H1 (cell line): ENCODE measurements at regions not wholly inside any gene's neighbourhood (a gene's known extent, or its start where the extent isn't known, plus 50 kb on each side); places are given as distances from the start of the nearest gene placed in this dataset.

Experiments
- CTCF ChIA-PET: fragments of 300-600 bp; sonication (Branson Sonifier 250); formaldehyde crosslinking; loops from one replicate; lab custom pipeline; 2021; ENCODE audit not compliant: partially characterized antibody; lab: Charles Lee
- POLR2A ChIA-PET: fragments of 300-600 bp; sonication (Branson Sonifier 250); formaldehyde crosslinking; loops from one replicate; lab custom pipeline; 2021; ENCODE audit warnings: inconsistent platforms; ENCODE audit not compliant: partially characterized antibody; lab: Charles Lee
- DNase-seq, 2 experiments: peaks; one replicate each; pipeline versions ENCODE4 v3.0.0 to v3.0.0-alpha.2; 2010 to 2022; ENCODE audit warnings: low spot score in 2 of 2, low read depth in 1 of 2, mixed read lengths in 1 of 2
- FAIRE-seq: peaks from 2 replicates; lab custom pipeline; 2011; peaks lifted over from hg19 to GRCh38; lab: Jason Lieb, UNC
- H2AFZ ChIP-seq: 2 replicates; pipeline ENCODE4 v1.8.1; 2012; ENCODE audit warnings: low read length, inconsistent platforms
- H2AK5ac ChIP-seq: 2 replicates; pipeline ENCODE4 v1.6.1; 2013; ENCODE audit warnings: low read depth, low read length
- H2BK120ac ChIP-seq: replicated peaks from 2 replicates; pipeline ENCODE3; 2013; ENCODE audit warnings: low read depth, low read length, inconsistent platforms
- H2BK12ac ChIP-seq: 2 replicates; pipeline ENCODE4 v1.6.1; 2013; ENCODE audit warnings: low read depth, low read length
- H2BK15ac ChIP-seq: 2 replicates; pipeline ENCODE4 v1.6.1; 2013; ENCODE audit warnings: low read length
- H2BK20ac ChIP-seq: 2 replicates; pipeline ENCODE4 v1.6.1; 2013; ENCODE audit warnings: low read length
- H2BK5ac ChIP-seq: 2 replicates; pipeline ENCODE4 v1.6.1; 2013; ENCODE audit warnings: low read depth, low read length
- H3K14ac ChIP-seq: 2 replicates; pipeline ENCODE4 v1.6.1; 2013; ENCODE audit warnings: inconsistent platforms; ENCODE audit not compliant: insufficient read length
- H3K18ac ChIP-seq: 2 replicates; pipeline ENCODE4 v1.6.1; 2013; ENCODE audit warnings: low read length; ENCODE audit errors: extremely low read depth
- H3K23ac ChIP-seq: 2 replicates; pipeline ENCODE4 v1.6.1; 2013; ENCODE audit warnings: inconsistent platforms; ENCODE audit not compliant: insufficient read length
- H3K23me2 ChIP-seq: 2 replicates; pipeline ENCODE4 v1.6.1; 2013; ENCODE audit warnings: low read depth, low read length
- H3K27ac ChIP-seq: 2 replicates; pipeline ENCODE4 v1.6.1; 2011; ENCODE audit warnings: low read depth, low read length, inconsistent platforms
- H3K27me3 ChIP-seq, 4 experiments: replicated peaks in 1 of 4; 1 replicate in 1 of 4; 2 replicates in 3 of 4; pipeline versions ENCODE4 v1.6.1 to v1.8.1; 2011 to 2013; ENCODE audit warnings: low read length in 3 of 4, mild to moderate bottlenecking in 3 of 4, inconsistent platforms in 2 of 4, mixed read lengths in 2 of 4, moderate library complexity in 1 of 4; ENCODE audit not compliant: control insufficient read depth in 3 of 4, insufficient read depth in 3 of 4; ENCODE audit errors: extremely low read depth in 1 of 4
- H3K36me3 ChIP-seq, 4 experiments: 2 replicates each; pipeline versions ENCODE4 v1.6.1 to v1.8.1; 2011 to 2013; ENCODE audit warnings: mild to moderate bottlenecking in 4 of 4, low read length in 3 of 4, moderate library complexity in 2 of 4, control low read depth in 1 of 4, inconsistent platforms in 1 of 4; ENCODE audit not compliant: insufficient read depth in 4 of 4, control insufficient read depth in 2 of 4
- H3K4ac ChIP-seq: replicated peaks from 2 replicates; pipeline ENCODE3; 2013; ENCODE audit warnings: low read length, low read depth, mixed read lengths, inconsistent platforms; ENCODE audit not compliant: insufficient read length
- H3K4me1 ChIP-seq, 4 experiments: replicated peaks in 1 of 4; 1 replicate in 1 of 4; 2 replicates in 3 of 4; pipeline versions ENCODE4 v1.6.1 to v1.8.1; 2011 to 2013; ENCODE audit warnings: low read length in 3 of 4, inconsistent platforms in 2 of 4, mixed read lengths in 1 of 4; ENCODE audit not compliant: insufficient read depth in 4 of 4, control insufficient read depth in 3 of 4
- H3K4me2 ChIP-seq, 2 experiments: 2 replicates each; pipeline versions ENCODE4 v1.6.1 to v1.8.1; 2011 to 2013; ENCODE audit warnings: low read depth in 2 of 2, low read length in 2 of 2, control low read depth in 1 of 2, inconsistent platforms in 1 of 2, mild to moderate bottlenecking in 1 of 2; ENCODE audit not compliant: insufficient read depth in 1 of 2
- H3K4me3 ChIP-seq, 4 experiments: fragments of 200-600, 300-600 bp in 1 of 4; sonication (generic), shearing (Covaris generic), sonication (Bioruptor Twin) in 1 of 4; 2 replicates each; pipeline versions ENCODE4 v1.5.1 to v1.8.1; 2011 to 2016; ENCODE audit warnings: low read length in 4 of 4, low read depth in 3 of 4, control low read depth in 2 of 4, inconsistent platforms in 2 of 4, mild to moderate bottlenecking in 2 of 4, mixed read lengths in 1 of 4, moderate library complexity in 1 of 4; ENCODE audit not compliant: insufficient read depth in 2 of 4; ENCODE audit errors: extremely low read depth in 1 of 4
- H3K56ac ChIP-seq: replicated peaks from 2 replicates; pipeline ENCODE3; 2013; ENCODE audit warnings: low read depth, mild to moderate bottlenecking, mixed read lengths, low read length, inconsistent platforms; ENCODE audit not compliant: insufficient read length
- H3K79me1 ChIP-seq: 2 replicates; pipeline ENCODE4 v1.6.1; 2013; ENCODE audit warnings: low read depth, low read length, control low read depth
- H3K79me2 ChIP-seq, 2 experiments: 2 replicates each; pipeline versions ENCODE4 v1.6.1 to v1.8.1; 2012 to 2013; ENCODE audit warnings: low read length in 2 of 2, mild to moderate bottlenecking in 2 of 2, inconsistent platforms in 1 of 2; ENCODE audit not compliant: insufficient read depth in 2 of 2, control insufficient read depth in 1 of 2
- H3K9ac ChIP-seq, 4 experiments: replicated peaks in 1 of 4; 1 replicate in 1 of 4; 2 replicates in 3 of 4; pipeline versions ENCODE4 v1.6.1 to v1.8.1; 2011 to 2013; ENCODE audit warnings: low read depth in 3 of 4, low read length in 3 of 4, control low read depth in 2 of 4, mild to moderate bottlenecking in 2 of 4, moderate library complexity in 2 of 4, inconsistent platforms in 1 of 4; ENCODE audit errors: extremely low read depth in 1 of 4
- H3K9me3 ChIP-seq, 2 experiments: 2 replicates each; pipeline versions ENCODE4 v1.6.1 to v1.8.1; 2012 to 2013; ENCODE audit warnings: mild to moderate bottlenecking in 2 of 2, moderate library complexity in 2 of 2, control low read depth in 1 of 2, inconsistent platforms in 1 of 2, low read depth in 1 of 2, low read length in 1 of 2, mixed read lengths in 1 of 2; ENCODE audit not compliant: insufficient read depth in 2 of 2
- H4K20me1 ChIP-seq, 2 experiments: replicated peaks in 1 of 2; 2 replicates each; pipeline versions ENCODE3 to v1.8.1; 2011 to 2013; ENCODE audit warnings: inconsistent platforms in 2 of 2, low read length in 2 of 2, mild to moderate bottlenecking in 1 of 2; ENCODE audit not compliant: insufficient read depth in 2 of 2, control insufficient read depth in 1 of 2
- H4K5ac ChIP-seq: 2 replicates; pipeline ENCODE4 v1.6.1; 2013; ENCODE audit warnings: low read length, low read depth, mixed read lengths, inconsistent platforms; ENCODE audit not compliant: insufficient read length
- H4K8ac ChIP-seq: 2 replicates; pipeline ENCODE4 v1.8.0; 2013; ENCODE audit warnings: mild to moderate bottlenecking, moderate library complexity, low read length, inconsistent platforms; ENCODE audit not compliant: insufficient read depth; ENCODE audit errors: extremely low read depth
- H4K91ac ChIP-seq: replicated peaks from 2 replicates; pipeline ENCODE3; 2013; ENCODE audit warnings: low read length, mixed read lengths, inconsistent platforms; ENCODE audit not compliant: insufficient read length
- BRCA1 ChIP-seq: IDR thresholded peaks from 2 replicates; pipeline ENCODE4 v1.6.1; 2012; ENCODE audit warnings: low read depth, low read length, improper control_type of control experiment
- HDAC6 ChIP-seq: IDR thresholded peaks from one replicate; pipeline ENCODE4 v1.7.1; 2012; ENCODE audit warnings: low read depth, mild to moderate bottlenecking, inconsistent platforms, low read length, moderate library complexity
- JUN ChIP-seq: IDR thresholded peaks from 2 replicates; pipeline ENCODE4 v1.6.1; 2011; ENCODE audit warnings: low read depth, mild to moderate bottlenecking, improper control_type of control experiment, low read length
- NANOG ChIP-seq: IDR thresholded peaks from 2 replicates; pipeline ENCODE4 v1.6.1; 2011; ENCODE audit warnings: low read length, low read depth, mild to moderate bottlenecking, inconsistent platforms; ENCODE audit not compliant: insufficient read depth, poor library complexity, severe bottlenecking
- RBBP5 ChIP-seq: IDR thresholded peaks from 2 replicates; pipeline ENCODE4 v1.7.1; 2012; ENCODE audit warnings: low read depth, mild to moderate bottlenecking, inconsistent platforms, low read length, moderate library complexity, borderline replicate concordance
- SP4 ChIP-seq: IDR thresholded peaks from 2 replicates; pipeline ENCODE4 v1.6.1; 2012; ENCODE audit warnings: low read length, inconsistent platforms
- WGBS, 2 experiments: shearing (Covaris generic) in 1 of 2; methylation state at CpG; one replicate each; pipeline versions ENCODE4 v1.1.6 to v1.1.7; 2013 to 2015; ENCODE audit warnings: low lambda C conversion rate in 2 of 2, mixed read lengths in 2 of 2, inconsistent platforms in 1 of 2, low coverage in 1 of 2, missing lambda C conversion rate in 1 of 2; ENCODE audit not compliant: insufficient replicate concordance in 2 of 2, insufficient coverage in 1 of 2, insufficient read length in 1 of 2; ENCODE audit errors: extremely low coverage in 1 of 2, missing lambda C conversion rate in 1 of 2; 5-methylcytosine and 5-hydroxymethylcytosine counted together
- TF ChIP-seq, protein P1 (sequence below): IDR thresholded peaks from 2 replicates; pipeline ENCODE4 v1.6.1; 2012; ENCODE audit warnings: inconsistent platforms

DNA sequence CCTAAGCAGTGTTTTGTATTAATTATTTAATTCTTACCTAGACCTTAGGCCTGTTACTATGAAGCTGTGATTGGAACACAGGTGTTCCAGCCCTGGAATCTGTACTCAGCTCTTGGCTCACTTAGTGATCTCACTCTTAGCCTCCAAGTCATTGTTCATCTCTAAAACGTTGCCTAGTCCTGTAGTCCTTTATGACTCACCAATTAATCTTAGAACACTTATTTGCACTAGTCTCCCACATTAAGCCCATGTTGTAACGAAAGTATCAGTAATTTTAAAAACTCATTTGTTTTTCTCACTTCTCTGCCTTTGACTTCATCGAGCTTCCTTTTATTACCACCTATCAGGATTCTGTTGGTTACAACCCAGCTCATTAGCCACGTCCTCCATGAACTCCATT lies 1224.7 kb upstream of the TENM3 start:
- H3K23ac ChIP-seq, result no peak overlapping the region
- H3K4me2 ChIP-seq, result no peak overlapping the region
- H3K14ac ChIP-seq, result no peak overlapping the region
- no peak overlapping the region for H4K8ac ChIP-seq
- POLR2A ChIA-PET, result no interaction called here
- 87% methylated on average over 4 of the region's 4 CpGs; no CpG with 5 or more reads in 1 of the 2 experiments for WGBS, 2 experiments
- no peak overlapping the region for H3K56ac ChIP-seq
- no peaks in the 10 kb centered on the region for H3K79me1 ChIP-seq
- H3K27ac ChIP-seq, result no peak overlapping the region
- no peak overlapping the region for H2BK12ac ChIP-seq
- H3K79me2 ChIP-seq, result no peaks in the 10 kb centered on the region
- H2BK120ac ChIP-seq, result no peak overlapping the region
- H2BK15ac ChIP-seq, result no peak overlapping the region
- no peaks in the 10 kb centered on the region for H3K27me3 ChIP-seq
- no peaks in the 10 kb centered on the region for H4K20me1 ChIP-seq
- no peak overlapping the region for H4K5ac ChIP-seq
- H2AFZ ChIP-seq, result no peak overlapping the region
- FAIRE-seq (no peak), DNase-seq (no peak)
- peaks cover 0 to 4% (median 2%) of the 10 kb centered on the region in 4 experiments; a peak in 1 of 7 replicates for H3K4me1 ChIP-seq
- no peaks in the 10 kb centered on the region for H3K36me3 ChIP-seq
- no peak overlapping the region for H3K4ac ChIP-seq
- H3K18ac ChIP-seq, result no peak overlapping the region
- no peak overlapping the region for H2BK5ac ChIP-seq
- CTCF ChIA-PET, result no interaction called here
- H4K91ac ChIP-seq, result no peak overlapping the region
- H3K9ac ChIP-seq, result no peak overlapping the region
- H3K9me3 ChIP-seq, result no peaks in the 10 kb centered on the region; a peak in 2 of 4 replicates
- no peak overlapping the region for H2BK20ac ChIP-seq
- no peaks in the 10 kb centered on the region for H3K23me2 ChIP-seq
- no peak overlapping the region for H3K4me3 ChIP-seq
- no peak overlapping the region for H2AK5ac ChIP-seq
- TF ChIP-seq NANOG (no peak), JUN (no peak), SP4 (no peak), BRCA1 (no peak), HDAC6 (no peak), RBBP5 (no peak)
- TF ChIP-seq, protein P1, sequence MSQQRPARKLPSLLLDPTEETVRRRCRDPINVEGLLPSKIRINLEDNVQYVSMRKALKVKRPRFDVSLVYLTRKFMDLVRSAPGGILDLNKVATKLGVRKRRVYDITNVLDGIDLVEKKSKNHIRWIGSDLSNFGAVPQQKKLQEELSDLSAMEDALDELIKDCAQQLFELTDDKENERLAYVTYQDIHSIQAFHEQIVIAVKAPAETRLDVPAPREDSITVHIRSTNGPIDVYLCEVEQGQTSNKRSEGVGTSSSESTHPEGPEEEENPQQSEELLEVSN, result no peak
